ENCODE measurements at regions not wholly inside any gene's neighbourhood (a gene's known extent, or its start where the extent isn't known, plus 50 kb on each side); places are given as distances from the start of the nearest gene placed in this dataset.

DNA sequence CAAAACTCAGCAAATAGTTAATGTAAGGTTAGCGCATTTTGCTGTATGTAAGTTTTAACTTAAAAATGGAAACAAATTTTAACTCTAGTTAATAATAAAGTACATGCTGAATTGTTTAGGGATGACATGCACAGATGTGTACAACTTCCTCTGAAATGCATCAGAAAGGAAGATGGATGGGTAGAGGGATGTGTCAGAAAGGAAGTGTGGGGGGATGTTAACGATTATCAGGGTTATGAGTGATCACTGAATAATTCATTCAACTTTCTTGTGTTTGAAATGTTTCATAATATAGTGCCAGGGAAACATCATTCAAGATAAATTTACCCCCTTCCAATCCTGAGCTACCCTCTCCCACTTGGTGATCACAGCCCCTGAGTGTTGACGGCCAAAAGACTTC is 87.6 kb downstream of the FOXA2 start:
- Histone ChIP-seq H3K27ac (ENCODE audit: low read depth, low read length) (no peak overlapping the region), H3K36me3 (ENCODE audit: control insufficient read depth, low read length) (no peaks in the 10 kb centered on the region)
- no peak for TF ChIP-seq EZH2phosphoT487 (IDR thresholded peaks at IDR 0.05; ENCODE audit: borderline replicate concordance, low read length)
- TF ChIP-seq, protein P1, sequence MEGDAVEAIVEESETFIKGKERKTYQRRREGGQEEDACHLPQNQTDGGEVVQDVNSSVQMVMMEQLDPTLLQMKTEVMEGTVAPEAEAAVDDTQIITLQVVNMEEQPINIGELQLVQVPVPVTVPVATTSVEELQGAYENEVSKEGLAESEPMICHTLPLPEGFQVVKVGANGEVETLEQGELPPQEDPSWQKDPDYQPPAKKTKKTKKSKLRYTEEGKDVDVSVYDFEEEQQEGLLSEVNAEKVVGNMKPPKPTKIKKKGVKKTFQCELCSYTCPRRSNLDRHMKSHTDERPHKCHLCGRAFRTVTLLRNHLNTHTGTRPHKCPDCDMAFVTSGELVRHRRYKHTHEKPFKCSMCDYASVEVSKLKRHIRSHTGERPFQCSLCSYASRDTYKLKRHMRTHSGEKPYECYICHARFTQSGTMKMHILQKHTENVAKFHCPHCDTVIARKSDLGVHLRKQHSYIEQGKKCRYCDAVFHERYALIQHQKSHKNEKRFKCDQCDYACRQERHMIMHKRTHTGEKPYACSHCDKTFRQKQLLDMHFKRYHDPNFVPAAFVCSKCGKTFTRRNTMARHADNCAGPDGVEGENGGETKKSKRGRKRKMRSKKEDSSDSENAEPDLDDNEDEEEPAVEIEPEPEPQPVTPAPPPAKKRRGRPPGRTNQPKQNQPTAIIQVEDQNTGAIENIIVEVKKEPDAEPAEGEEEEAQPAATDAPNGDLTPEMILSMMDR (IDR thresholded peaks at IDR 0.05; ENCODE audit: low read depth, low read length, poor library complexity, severe bottlenecking) = no peak

DNA sequence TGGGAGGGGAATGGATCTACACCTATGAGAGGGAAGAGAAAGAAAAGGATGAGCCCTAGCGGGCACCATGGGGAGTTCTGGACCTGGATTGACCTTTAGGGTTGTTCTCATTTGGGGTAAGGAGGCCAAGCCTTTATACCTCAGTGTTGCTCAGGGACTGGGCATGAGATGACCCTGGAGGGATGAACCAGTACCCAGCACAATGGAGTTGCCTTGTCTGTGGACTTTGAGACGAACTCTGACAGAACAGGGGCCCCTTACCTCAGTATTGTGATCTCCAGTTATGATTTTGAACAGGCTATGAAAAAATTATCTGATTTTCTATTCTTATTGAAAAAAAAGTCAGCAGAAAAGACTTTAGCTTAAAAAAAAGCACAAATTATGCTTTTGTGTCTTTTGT is 88.6 kb downstream of the FOXA2 start:
- Histone ChIP-seq H3K27ac (ENCODE audit: low read depth, low read length) (no peak overlapping the region), H3K27me3 (ENCODE audit: control insufficient read depth, low read length) (no peaks in the 10 kb centered on the region), H3F3A (ENCODE audit: control insufficient read depth, insufficient read depth) (no peaks in the 10 kb centered on the region), H3K79me2 (ENCODE audit: control insufficient read depth, low read length) (no peaks in the 10 kb centered on the region), H3K9me2 (replicated peaks; ENCODE audit: control insufficient read depth, low read length) (no peaks in the 10 kb centered on the region), H3K4me1 (ENCODE audit: control insufficient read depth, low read length) (no peaks in the 10 kb centered on the region), H4K20me1 (ENCODE audit: control insufficient read depth, insufficient read depth, low read depth, low read length) (no peaks in the 10 kb centered on the region), H3K36me3 (ENCODE audit: control insufficient read depth, low read length) (no peaks in the 10 kb centered on the region), H3K4me2 (ENCODE audit: low read length) (no peak overlapping the region), H3K9me3 (ENCODE audit: control insufficient read depth, insufficient read depth, low read length) (no peaks in the 10 kb centered on the region), H3K4me3 (ENCODE audit: low read length) (no peak overlapping the region)
- TF ChIP-seq, protein P1 (IDR thresholded peaks at IDR 0.05; ENCODE audit: low read depth, low read length, poor library complexity, severe bottlenecking) = no peak
- no peak for TF ChIP-seq EZH2phosphoT487 (IDR thresholded peaks at IDR 0.05; ENCODE audit: borderline replicate concordance, low read length)

More for the DNA sequence above, 87.6 kb downstream of the FOXA2 start:
- H4K20me1 ChIP-seq (ENCODE audit: control insufficient read depth, insufficient read depth, low read depth, low read length) = no peaks in the 10 kb centered on the region
- H3K9me2 ChIP-seq (replicated peaks; ENCODE audit: control insufficient read depth, low read length) = no peaks in the 10 kb centered on the region
- no peak overlapping the region for H3K4me2 ChIP-seq (ENCODE audit: low read length)
- H3K4me1 ChIP-seq (ENCODE audit: control insufficient read depth, low read length) = no peaks in the 10 kb centered on the region
- no peaks in the 10 kb centered on the region for H3K79me2 ChIP-seq (ENCODE audit: control insufficient read depth, low read length)
- H3K9me3 ChIP-seq (ENCODE audit: control insufficient read depth, insufficient read depth, low read length) = no peaks in the 10 kb centered on the region
- no peak overlapping the region for H3K4me3 ChIP-seq (ENCODE audit: low read length)
- H3K27me3 ChIP-seq (ENCODE audit: control insufficient read depth, low read length) = no peaks in the 10 kb centered on the region
- no peaks in the 10 kb centered on the region for H3F3A ChIP-seq (ENCODE audit: control insufficient read depth, insufficient read depth)

DNA sequence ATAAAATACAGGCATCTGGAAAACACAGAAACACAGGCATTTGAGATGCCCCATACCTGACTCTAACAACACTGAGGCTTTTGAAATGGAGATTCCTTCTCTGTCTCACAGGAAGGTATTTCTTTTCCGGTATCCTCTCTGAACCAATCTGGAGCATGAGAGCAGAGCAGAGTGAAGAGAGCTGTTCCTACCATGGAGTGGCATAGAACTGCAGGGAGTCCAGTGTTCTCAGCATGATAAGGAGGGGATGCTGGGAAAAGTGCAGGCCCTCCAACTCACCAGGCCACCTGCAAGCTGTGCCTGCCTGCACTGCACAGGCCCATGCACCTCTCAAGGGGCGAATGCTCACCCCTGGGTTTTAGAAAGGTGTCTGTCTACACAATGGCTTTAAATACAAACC is 89.2 kb downstream of the FOXA2 start:
- TF ChIP-seq EZH2phosphoT487 (IDR thresholded peaks at IDR 0.05; ENCODE audit: borderline replicate concordance, low read length) = no peak
- TF ChIP-seq, protein P1 (IDR thresholded peaks at IDR 0.05; ENCODE audit: low read depth, low read length, poor library complexity, severe bottlenecking) = no peak
- Histone ChIP-seq H4K20me1 (ENCODE audit: control insufficient read depth, insufficient read depth, low read depth, low read length) (no peaks in the 10 kb centered on the region), H3K27ac (ENCODE audit: low read depth, low read length) (no peak overlapping the region), H3K79me2 (ENCODE audit: control insufficient read depth, low read length) (no peaks in the 10 kb centered on the region), H3K4me1 (ENCODE audit: control insufficient read depth, low read length) (no peaks in the 10 kb centered on the region), H3K4me2 (ENCODE audit: low read length) (no peak overlapping the region), H3K27me3 (ENCODE audit: control insufficient read depth, low read length) (no peaks in the 10 kb centered on the region), H3K9me3 (ENCODE audit: control insufficient read depth, insufficient read depth, low read length) (no peaks in the 10 kb centered on the region), H3K4me3 (ENCODE audit: low read length) (no peak overlapping the region), H3K36me3 (ENCODE audit: control insufficient read depth, low read length) (no peaks in the 10 kb centered on the region), H3F3A (ENCODE audit: control insufficient read depth, insufficient read depth) (no peaks in the 10 kb centered on the region), H3K9me2 (replicated peaks; ENCODE audit: control insufficient read depth, low read length) (no peaks in the 10 kb centered on the region)

DNA sequence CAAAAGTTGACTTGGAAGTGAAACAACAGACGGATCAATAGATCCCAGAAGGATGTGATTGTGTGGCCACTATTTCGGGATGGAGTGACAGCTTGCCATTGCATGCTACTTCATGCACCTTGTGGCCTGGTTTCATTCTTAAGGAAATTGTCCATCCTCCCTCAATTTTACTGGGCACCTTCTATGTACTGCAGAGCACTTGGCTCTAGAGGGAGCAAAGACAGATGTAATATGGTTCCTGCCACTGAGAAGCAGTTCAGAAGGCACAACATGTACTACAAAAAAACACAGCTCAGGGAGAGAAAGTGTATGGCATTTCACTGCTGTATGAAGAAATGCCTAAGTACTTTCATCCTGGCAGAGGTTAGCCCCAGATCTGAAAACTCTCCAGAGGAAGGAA is 91.9 kb downstream of the FOXA2 start:
- Histone ChIP-seq H3K4me3 (ENCODE audit: low read length) (no peak overlapping the region), H3K9me2 (replicated peaks; ENCODE audit: control insufficient read depth, low read length) (no peaks in the 10 kb centered on the region), H3K27me3 (ENCODE audit: control insufficient read depth, low read length) (no peaks in the 10 kb centered on the region), H3K9me3 (ENCODE audit: control insufficient read depth, insufficient read depth, low read length) (no peaks in the 10 kb centered on the region), H3K36me3 (ENCODE audit: control insufficient read depth, low read length) (no peaks in the 10 kb centered on the region), H4K20me1 (ENCODE audit: control insufficient read depth, insufficient read depth, low read depth, low read length) (no peaks in the 10 kb centered on the region), H3F3A (ENCODE audit: control insufficient read depth, insufficient read depth) (no peaks in the 10 kb centered on the region), H3K27ac (ENCODE audit: low read depth, low read length) (no peak overlapping the region), H3K79me2 (ENCODE audit: control insufficient read depth, low read length) (no peaks in the 10 kb centered on the region), H3K4me2 (ENCODE audit: low read length) (no peak overlapping the region), H3K4me1 (ENCODE audit: control insufficient read depth, low read length) (no peaks in the 10 kb centered on the region)
- TF ChIP-seq, protein P1 (IDR thresholded peaks at IDR 0.05; ENCODE audit: low read depth, low read length, poor library complexity, severe bottlenecking) = no peak
- TF ChIP-seq EZH2phosphoT487 (IDR thresholded peaks at IDR 0.05; ENCODE audit: borderline replicate concordance, low read length) = no peak

All from DOHH2 (cell line).